PC-9 (cell line): ENCODE measurements at regions not wholly inside any gene's neighbourhood (a gene's known extent, or its start where the extent isn't known, plus 50 kb on each side); places are given as distances from the start of the nearest gene placed in this dataset.

Source experiments
- BruUV-seq: library from RNA; stranded (reverse); fragments of 400-500 nt; replicated peaks from 2 replicates; lab custom pipeline; 2021; lab: Mats Ljungman, UMichigan
- CTCF ChIA-PET: fragments of 300-600 bp; sonication (Branson Sonifier 250); formaldehyde crosslinking; loops from one replicate; lab custom pipeline; 2022; ENCODE audit warnings: antibody characterized with exemption; lab: Charles Lee
- POLR2A ChIA-PET: fragments of 300-600 bp; sonication (Branson Sonifier 250); formaldehyde crosslinking; loops from one replicate; lab custom pipeline; 2022; ENCODE audit warnings: antibody characterized with exemption; ENCODE audit not compliant: unreplicated experiment; lab: Charles Lee
- DNase-seq, 2 experiments: peaks; one replicate each; pipeline versions ENCODE4 v3.0.0 to v3.0.0-alpha.2; 2015 to 2022; ENCODE audit warnings: mixed read lengths in 1 of 2
- H2AFZ ChIP-seq: fragments of 200-600 bp; sonication (generic); 2 replicates; pipeline ENCODE4 v1.8.1; 2017; ENCODE audit warnings: antibody characterized with exemption
- H3F3A ChIP-seq: fragments of 200-600 bp; sonication (generic); 2 replicates; pipeline ENCODE4 v1.8.1; 2017; ENCODE audit warnings: antibody characterized with exemption, mild to moderate bottlenecking, low read depth; ENCODE audit not compliant: insufficient read depth
- H3K27ac ChIP-seq: fragments of 200-600 bp; sonication (generic); 2 replicates; pipeline ENCODE4 v1.6.1; 2016; ENCODE audit warnings: mixed run types
- H3K27me3 ChIP-seq: fragments of 200-600 bp; sonication (generic); 2 replicates; pipeline ENCODE4 v1.6.1; 2016; ENCODE audit warnings: low read depth, mixed run types; ENCODE audit not compliant: insufficient read depth
- H3K36me3 ChIP-seq: fragments of 200-600 bp; sonication (generic); 2 replicates; pipeline ENCODE4 v1.6.1; 2016; ENCODE audit warnings: low read depth, mixed run types
- H3K4me1 ChIP-seq: fragments of 200-600 bp; sonication (generic); replicated peaks from 2 replicates; pipeline ENCODE4 v1.6.1; 2016; ENCODE audit warnings: mixed run types; ENCODE audit not compliant: insufficient read depth
- H3K4me2 ChIP-seq: fragments of 200-600 bp; sonication (generic); 2 replicates; pipeline ENCODE4 v1.6.1; 2017; ENCODE audit warnings: mixed run types
- H3K4me3 ChIP-seq: fragments of 200-600 bp; sonication (generic); 2 replicates; pipeline ENCODE4 v1.6.1; 2016; ENCODE audit warnings: mixed run types
- H3K79me2 ChIP-seq: fragments of 200-600 bp; sonication (generic); 2 replicates; pipeline ENCODE4 v1.6.1; 2017; ENCODE audit warnings: low read depth, mixed run types
- H3K9me2 ChIP-seq: fragments of 200-600 bp; sonication (generic); 2 replicates; pipeline ENCODE4 v1.8.1; 2017; ENCODE audit warnings: mild to moderate bottlenecking; ENCODE audit not compliant: insufficient read depth
- H3K9me3 ChIP-seq: fragments of 200-600 bp; sonication (generic); 2 replicates; pipeline ENCODE4 v1.8.1; 2016; ENCODE audit warnings: low read depth; ENCODE audit not compliant: insufficient read depth
- H4K20me1 ChIP-seq: fragments of 200-600 bp; sonication (generic); 2 replicates; pipeline ENCODE4 v1.8.1; 2017; ENCODE audit not compliant: insufficient read depth
- CTCF ChIP-seq: fragments of 200-600 bp; sonication (generic); conservative IDR thresholded peaks from 2 replicates; pipeline ENCODE4 v1.6.1; 2017; ENCODE audit warnings: mixed run types, antibody characterized with exemption, mild to moderate bottlenecking, moderate library complexity
- EZH2 ChIP-seq: fragments of 200-600 bp; sonication (generic); IDR thresholded peaks from 2 replicates; pipeline ENCODE4 v1.8.0; 2017; ENCODE audit warnings: antibody characterized with exemption, low read depth
- intact Hi-C: fragments of 100-400 bp; cut with micrococcal nuclease; formaldehyde crosslinking; loops from one replicate; pipeline ENCODE4 v1.10.0; 2022; ENCODE audit not compliant: unreplicated experiment

DNA sequence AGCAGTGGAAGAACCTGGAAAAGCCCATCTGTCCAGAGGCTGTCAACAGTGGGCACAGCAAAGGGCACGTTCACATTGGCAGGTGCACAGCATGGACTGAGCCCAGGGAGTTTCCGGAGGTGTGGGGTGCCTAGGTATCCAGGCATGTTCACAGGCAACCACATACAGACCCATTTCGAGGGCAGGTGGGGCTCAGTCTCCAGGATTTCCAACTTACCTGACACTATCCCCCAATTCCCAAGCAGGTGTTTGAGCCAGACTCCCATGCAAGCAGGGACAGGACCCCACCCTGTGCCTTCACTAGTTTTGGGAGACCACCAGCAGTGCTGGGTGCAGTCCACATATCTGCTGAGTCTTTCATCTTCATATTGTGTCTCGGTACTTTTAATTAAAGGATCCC lies 65.0 kb upstream of the IRF2BP2 start:
- no peak for TF ChIP-seq EZH2
- Histone ChIP-seq H3K36me3 (peaks cover 20% of the 10 kb centered on the region; the same call in 1 of the 2 replicates), H3K9me3 (no peaks in the 10 kb centered on the region), H3K27ac (no peak overlapping the region), H3K4me2 (no peak overlapping the region), H4K20me1 (no peaks in the 10 kb centered on the region), H3K4me3 (no peak overlapping the region), H2AFZ (no peak overlapping the region), H3F3A (no peaks in the 10 kb centered on the region), H3K9me2 (no peaks in the 10 kb centered on the region), H3K79me2 (0 out of 2 replicates have a peak, but pooled peaks cover 4% of the 10 kb centered on the region), H3K4me1 (peaks cover 11% of the 10 kb centered on the region; the same call in 1 of the 2 replicates), H3K27me3 (no peaks in the 10 kb centered on the region)
- CTCF ChIA-PET = no interaction called here
- intact Hi-C loops = no loop called here
- POLR2A ChIA-PET = no interaction called here
- no TSS peak for BruUV-seq
- no peak for DNase-seq

GRCh38 chr1:234674218-234674815 lies 64.3 kb upstream of the IRF2BP2 start:
- Histone ChIP-seq H3K9me3 (no peaks in the 10 kb centered on the region), H4K20me1 (no peaks in the 10 kb centered on the region), H3K4me3 (no peak overlapping the region), H3K4me2 (no peak overlapping the region), H3K27me3 (no peaks in the 10 kb centered on the region), H3F3A (no peaks in the 10 kb centered on the region), H3K9me2 (no peaks in the 10 kb centered on the region), H3K4me1 (peaks cover 11% of the 10 kb centered on the region; the same call in 1 of the 2 replicates), H3K79me2 (0 out of 2 replicates have a peak, but pooled peaks cover 4% of the 10 kb centered on the region), H3K36me3 (peaks cover 24% of the 10 kb centered on the region), H2AFZ (no peak overlapping the region), H3K27ac (no peak overlapping the region)
- no TSS peak for BruUV-seq
- ChIA-PET POLR2A (no interaction called here), CTCF (no interaction called here)
- DNase-seq = no peak
- no peak for TF ChIP-seq EZH2
- no peak for TF ChIP-seq CTCF
- intact Hi-C loops = no loop called here

GRCh38 chr1:234672349-234673135 lies 62.6 kb upstream of the IRF2BP2 start:
- ChIA-PET POLR2A (no interaction called here), CTCF (no interaction called here)
- TSS peak; percentile 2 for BruUV-seq
- peaks cover 25% of the 10 kb centered on the region; the same call in 1 of the 2 replicates for H3K36me3 ChIP-seq
- no peak overlapping the region for H3K4me2 ChIP-seq
- no peak overlapping the region for H3K27ac ChIP-seq
- intact Hi-C loops = no loop called here
- peaks cover 5% of the 10 kb centered on the region; the same call in 1 of the 2 replicates for H3F3A ChIP-seq
- no peak overlapping the region for H3K4me3 ChIP-seq
- DNase-seq = no peak
- no peaks in the 10 kb centered on the region for H3K9me2 ChIP-seq
- H4K20me1 ChIP-seq = no peaks in the 10 kb centered on the region
- TF ChIP-seq CTCF (no peak), EZH2 (no peak)
- H3K27me3 ChIP-seq = no peaks in the 10 kb centered on the region
- H3K9me3 ChIP-seq = no peaks in the 10 kb centered on the region
- H3K79me2 ChIP-seq = 0 out of 2 replicates have a peak, but pooled peaks cover 4% of the 10 kb centered on the region
- no peak overlapping the region for H2AFZ ChIP-seq
- peaks cover 5% of the 10 kb centered on the region; the same call in 1 of the 2 replicates for H3K4me1 ChIP-seq
